Esophagus squamous epithelium (tissue), 5 donors: ENCODE measurements at regions not wholly inside any gene's neighbourhood (a gene's known extent, or its start where the extent isn't known, plus 50 kb on each side); places are given as distances from the start of the nearest gene placed in this dataset.

Source experiments
- DNase-seq: peaks from one replicate; lab custom pipeline; 2025; lab: John Stamatoyannopoulos, UW
- H3K27ac ChIP-seq, 4 donors: fragments of 200-600 bp; sonication (generic); one replicate each; pipeline ENCODE4 v1.5.1; 2016 to 2019; ENCODE audit warnings: mild to moderate bottlenecking in 1 of 4
- H3K27me3 ChIP-seq, 4 donors: fragments of 200-600 bp; sonication (generic); 1 replicate in 3 of 4; 2 replicates in 1 of 4; pipeline versions ENCODE4 v1.5.1 to v1.6.0; 2017 to 2021; ENCODE audit warnings: antibody characterized with exemption in 1 of 4
- H3K36me3 ChIP-seq, 3 donors: fragments of 200-600 bp; sonication (generic); one replicate each; pipeline ENCODE4 v1.5.1; 2016 to 2019
- H3K4me1 ChIP-seq, 3 donors: fragments of 200-600 bp; sonication (generic); one replicate each; pipeline ENCODE4 v1.5.1; 2017 to 2019
- H3K4me3 ChIP-seq, 4 donors: fragments of 200-600 bp; sonication (generic); 1 replicate in 3 of 4; 2 replicates in 1 of 4; pipeline ENCODE4 v1.5.1; 2016 to 2019; ENCODE audit warnings: mild to moderate bottlenecking in 2 of 4, moderate library complexity in 1 of 4
- H3K9me3 ChIP-seq, 3 donors: fragments of 200-600 bp; sonication (generic); one replicate each; pipeline ENCODE4 v1.5.1; 2016 to 2019
- POLR2A ChIP-seq, 4 donors: fragments of 450-650 bp; IDR thresholded peaks; one replicate each; pipeline ENCODE4 v1.6.1; 2017; ENCODE audit warnings: antibody characterized with exemption in 4 of 4, mild to moderate bottlenecking in 4 of 4, moderate library complexity in 3 of 4
- WGBS, 2 donors: methylation state at CpG; one replicate each; pipeline ENCODE4 v1.1.5; 2018; 5-methylcytosine and 5-hydroxymethylcytosine counted together
- intact Hi-C: fragments of 100-400 bp; cut with DNase I; formaldehyde crosslinking; loops from one replicate; pipeline ENCODE4 v1.15.0; 2022
- TF ChIP-seq, protein P1 (sequence below), 6 experiments: fragments of 450-650 bp in 4 of 6; fragments of 200-600 bp in 2 of 6; sonication (generic) in 2 of 6; IDR thresholded peaks; one replicate each; pipeline ENCODE4 v1.5.1; 2016 to 2019; ENCODE audit warnings: antibody characterized with exemption in 6 of 6, mild to moderate bottlenecking in 4 of 6, moderate library complexity in 4 of 6
- donor health status: DM: yes; HTN: yes; CAD: no.

DNA sequence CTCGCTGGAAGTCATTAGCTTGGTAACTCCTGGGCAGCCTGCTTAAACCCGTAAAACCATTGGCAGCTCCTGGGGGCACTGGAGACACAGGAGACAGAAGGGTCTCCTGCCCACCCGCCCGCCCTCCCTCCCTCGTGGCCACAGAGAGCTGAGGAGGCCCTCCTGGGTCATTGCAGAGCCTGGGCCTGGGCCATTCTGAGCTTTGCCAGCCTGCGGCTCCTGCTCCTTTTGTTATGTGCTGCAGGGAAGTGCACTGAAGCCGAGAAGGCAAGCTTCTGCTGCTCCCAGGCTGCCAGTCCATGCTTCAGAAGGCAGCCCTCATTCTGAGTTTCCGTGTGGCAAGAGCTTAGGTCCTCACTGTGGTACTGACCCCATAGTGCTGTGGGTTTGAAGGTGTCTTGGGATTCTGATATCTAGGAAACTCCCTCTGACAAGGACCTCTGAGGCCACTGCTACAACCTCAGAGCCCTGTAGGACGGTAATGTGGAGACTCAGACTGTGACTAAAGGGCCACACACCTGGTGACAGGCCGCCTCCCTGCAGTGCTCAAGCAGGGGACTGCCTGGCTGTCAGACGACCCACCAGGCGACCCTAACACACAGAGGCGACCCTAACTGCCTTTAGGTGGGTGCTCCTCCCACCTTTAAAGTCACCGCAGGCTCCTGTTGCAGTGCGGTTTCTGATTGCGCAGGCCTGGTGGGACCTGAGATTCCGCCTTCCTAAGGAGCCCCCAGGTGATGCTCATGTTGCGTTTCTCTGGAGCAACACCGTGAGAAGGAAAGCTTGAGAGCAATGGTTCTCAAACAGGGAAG lies 118.7 kb downstream of the IER5 start:
- H3K9me3 ChIP-seq: no peaks in the 10 kb centered on the region
- intact Hi-C loops: no loop called here
- no peak overlapping the region for H3K27ac ChIP-seq
- no peak for TF ChIP-seq POLR2A (IDR thresholded peaks at IDR 0.05)
- TF ChIP-seq, protein P1, sequence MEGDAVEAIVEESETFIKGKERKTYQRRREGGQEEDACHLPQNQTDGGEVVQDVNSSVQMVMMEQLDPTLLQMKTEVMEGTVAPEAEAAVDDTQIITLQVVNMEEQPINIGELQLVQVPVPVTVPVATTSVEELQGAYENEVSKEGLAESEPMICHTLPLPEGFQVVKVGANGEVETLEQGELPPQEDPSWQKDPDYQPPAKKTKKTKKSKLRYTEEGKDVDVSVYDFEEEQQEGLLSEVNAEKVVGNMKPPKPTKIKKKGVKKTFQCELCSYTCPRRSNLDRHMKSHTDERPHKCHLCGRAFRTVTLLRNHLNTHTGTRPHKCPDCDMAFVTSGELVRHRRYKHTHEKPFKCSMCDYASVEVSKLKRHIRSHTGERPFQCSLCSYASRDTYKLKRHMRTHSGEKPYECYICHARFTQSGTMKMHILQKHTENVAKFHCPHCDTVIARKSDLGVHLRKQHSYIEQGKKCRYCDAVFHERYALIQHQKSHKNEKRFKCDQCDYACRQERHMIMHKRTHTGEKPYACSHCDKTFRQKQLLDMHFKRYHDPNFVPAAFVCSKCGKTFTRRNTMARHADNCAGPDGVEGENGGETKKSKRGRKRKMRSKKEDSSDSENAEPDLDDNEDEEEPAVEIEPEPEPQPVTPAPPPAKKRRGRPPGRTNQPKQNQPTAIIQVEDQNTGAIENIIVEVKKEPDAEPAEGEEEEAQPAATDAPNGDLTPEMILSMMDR (IDR thresholded peaks at IDR 0.05): no peak
- H3K4me1 ChIP-seq: peaks cover 0 to 7% (median 0%) of the 10 kb centered on the region in 3 donors
- 72 to 81% methylated on average over 8 to 9 of the region's 19 CpGs for WGBS, 2 donors
- peaks cover 0 to 19% (median 0%) of the 10 kb centered on the region in 4 donors for H3K27me3 ChIP-seq
- H3K36me3 ChIP-seq: no peaks in the 10 kb centered on the region
- no peak for DNase-seq
- H3K4me3 ChIP-seq: no peak overlapping the region

DNA sequence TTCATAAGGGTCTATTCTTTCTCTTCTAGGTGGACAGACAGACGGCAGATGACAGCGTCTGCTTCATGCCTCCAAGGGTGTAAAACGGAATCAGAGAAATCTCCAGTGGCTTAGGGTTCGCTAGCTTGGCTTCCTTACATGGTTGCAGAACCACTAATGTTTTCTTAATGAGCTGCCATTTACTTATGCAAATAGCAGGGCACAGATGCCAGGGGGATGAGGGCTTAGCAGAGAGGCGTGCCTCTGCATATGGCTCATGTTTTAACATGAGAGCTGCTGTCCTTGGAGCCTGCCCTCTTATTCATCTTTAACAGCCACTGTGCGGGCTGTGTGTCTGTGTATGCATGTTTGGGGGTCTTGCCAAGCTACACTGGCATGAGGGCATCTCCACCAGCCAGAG lies 119.6 kb downstream of the IER5 start:
- DNase-seq: no peak
- Histone ChIP-seq H3K27ac (no peak overlapping the region), H3K4me3 (no peak overlapping the region), H3K9me3 (no peaks in the 10 kb centered on the region), H3K36me3 (no peaks in the 10 kb centered on the region), H3K27me3 (peaks cover 0 to 19% (median 0%) of the 10 kb centered on the region in 4 donors), H3K4me1 (peaks cover 0 to 7% (median 0%) of the 10 kb centered on the region in 3 donors)
- intact Hi-C loops: no loop called here
- no peak for TF ChIP-seq POLR2A (IDR thresholded peaks at IDR 0.05)
- TF ChIP-seq, protein P1 (IDR thresholded peaks at IDR 0.05): no peak
- 22 to 33% methylated on average over 4 to 6 of the region's 6 CpGs for WGBS, 2 donors

DNA sequence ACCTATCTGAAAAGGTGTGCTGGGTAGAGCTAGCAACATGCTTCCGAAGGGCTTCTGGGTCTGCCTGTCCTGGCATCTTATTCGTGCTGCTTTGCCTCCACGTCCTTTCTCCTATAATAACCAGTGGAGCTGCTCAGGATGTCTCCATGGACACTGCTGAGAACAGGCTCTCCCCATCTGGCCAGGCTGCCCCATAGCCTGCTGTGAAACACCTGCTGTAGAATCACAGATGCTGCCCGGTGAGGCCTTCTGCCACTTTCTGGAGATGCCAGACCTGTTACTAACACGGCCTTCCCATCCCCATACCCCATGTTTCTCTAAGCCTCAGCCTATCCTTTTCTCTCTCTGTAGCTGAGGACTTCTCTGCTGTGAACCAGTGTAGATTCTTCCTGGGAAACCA lies 120.5 kb downstream of the IER5 start:
- Histone ChIP-seq H3K27ac (no peak overlapping the region), H3K4me3 (no peak overlapping the region), H3K4me1 (peaks cover 0 to 7% (median 0%) of the 10 kb centered on the region in 3 donors), H3K36me3 (no peaks in the 10 kb centered on the region), H3K9me3 (no peaks in the 10 kb centered on the region), H3K27me3 (peaks cover 0 to 19% (median 0%) of the 10 kb centered on the region in 4 donors)
- TF ChIP-seq, protein P1 (IDR thresholded peaks at IDR 0.05): no peak
- TF ChIP-seq POLR2A (IDR thresholded peaks at IDR 0.05): no peak
- WGBS, 2 donors: 87 to 91% methylated on average over 4 to 5 of the region's 5 CpGs
- intact Hi-C loops: no loop called here
- no peak for DNase-seq

DNA sequence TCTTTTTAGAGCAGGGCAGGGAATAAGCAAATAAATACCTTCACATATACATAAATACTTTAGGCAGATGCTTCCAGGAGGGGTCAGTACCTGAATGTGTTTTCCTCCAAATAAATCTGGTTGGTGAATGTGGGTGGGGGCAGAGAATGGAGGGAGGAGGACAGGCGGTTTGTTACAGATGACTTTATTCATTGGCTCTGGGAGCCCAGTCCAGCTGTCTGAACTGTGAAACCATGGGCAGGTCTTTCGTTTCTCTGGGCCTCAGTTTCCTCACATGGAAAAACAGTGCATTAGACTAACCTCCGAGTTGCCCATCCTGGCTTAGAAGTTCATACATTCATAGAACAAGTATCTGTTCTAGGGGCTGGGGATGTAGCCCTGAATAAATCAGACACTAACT lies 124.6 kb downstream of the IER5 start:
- Histone ChIP-seq H3K4me1 (peaks cover 0 to 4% (median 0%) of the 10 kb centered on the region in 3 donors), H3K9me3 (no peaks in the 10 kb centered on the region), H3K27ac (no peak overlapping the region), H3K4me3 (no peak overlapping the region), H3K27me3 (peaks cover 0 to 14% (median 0%) of the 10 kb centered on the region in 4 donors), H3K36me3 (no peaks in the 10 kb centered on the region)
- DNase-seq: no peak
- TF ChIP-seq, protein P1 (IDR thresholded peaks at IDR 0.05): no peak
- no peak for TF ChIP-seq POLR2A (IDR thresholded peaks at IDR 0.05)
- 65 to 77% methylated on average over 2 to 3 of the region's 3 CpGs for WGBS, 2 donors
- intact Hi-C loops: no loop called here

DNA sequence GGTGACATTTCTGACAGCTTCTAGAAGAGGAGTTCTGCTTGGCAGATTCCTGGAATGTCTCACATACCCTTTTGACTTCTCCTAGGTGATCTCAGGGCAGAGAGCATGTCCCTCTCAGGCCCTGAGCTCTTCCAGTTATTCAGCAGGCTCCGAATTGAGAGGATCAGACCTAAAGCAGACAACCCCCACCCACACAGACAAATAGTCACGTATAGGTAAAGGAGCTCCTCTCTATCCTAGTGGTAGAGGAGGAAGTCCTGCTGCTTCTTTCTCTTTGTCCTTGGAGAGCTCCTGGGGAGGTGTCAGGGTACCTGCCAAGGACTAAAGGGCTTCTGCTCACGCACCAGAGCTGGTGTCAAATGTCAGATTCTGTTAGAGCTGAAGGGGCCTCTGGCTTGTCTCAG lies 128.1 kb downstream of the IER5 start:
- intact Hi-C loops: no loop called here
- 46 to 55% methylated on average over 3 of the region's 3 CpGs for WGBS, 2 donors
- Histone ChIP-seq H3K27ac (no peak overlapping the region), H3K36me3 (no peaks in the 10 kb centered on the region), H3K4me1 (peaks cover 0 to 22% (median 0%) of the 10 kb centered on the region in 3 donors), H3K4me3 (no peak overlapping the region), H3K9me3 (no peaks in the 10 kb centered on the region), H3K27me3 (peaks cover 0 to 4% (median 0%) of the 10 kb centered on the region in 4 donors)
- DNase-seq: no peak
- TF ChIP-seq, protein P1 (IDR thresholded peaks at IDR 0.05): no peak
- TF ChIP-seq POLR2A (IDR thresholded peaks at IDR 0.05): no peak
